ENCODE measurements at regions not wholly inside any gene's neighbourhood (a gene's known extent, or its start where the extent isn't known, plus 50 kb on each side); places are given as distances from the start of the nearest gene placed in this dataset.
"Not testable (repeated sequence)": the region's sequence is repeated elsewhere in the genome, so short reads cannot be mapped to it uniquely, and the experiment has no call there.

DNA sequence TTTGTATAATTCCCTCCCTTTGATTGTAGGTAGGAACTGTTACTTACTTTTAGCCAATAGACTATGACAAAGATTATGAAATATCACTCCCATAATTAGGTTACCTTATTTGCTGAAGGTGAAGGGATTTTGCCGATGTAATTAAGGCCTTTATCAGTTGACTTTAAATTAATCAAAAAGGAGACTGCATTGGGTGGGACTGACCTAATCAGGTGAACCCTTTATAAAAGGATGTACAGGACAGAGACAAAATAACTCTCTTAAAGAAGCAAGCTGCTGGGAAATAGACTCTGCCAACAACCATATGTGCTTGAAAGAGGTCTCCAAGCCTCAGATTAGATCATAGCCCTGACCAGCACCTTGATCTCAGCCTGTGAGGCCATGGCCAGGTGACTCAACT lies 167.6 kb downstream of the SOX3 start:
- DNase-seq: no peak

GRCh38 chrX:140318296-140318695 lies 186.6 kb downstream of the SOX3 start:
- DNase-seq: no peak

- no peak for DNase-seq
Observed at GRCh38 chrX:140317462-140317861, 187.4 kb downstream of the SOX3 start.

DNA sequence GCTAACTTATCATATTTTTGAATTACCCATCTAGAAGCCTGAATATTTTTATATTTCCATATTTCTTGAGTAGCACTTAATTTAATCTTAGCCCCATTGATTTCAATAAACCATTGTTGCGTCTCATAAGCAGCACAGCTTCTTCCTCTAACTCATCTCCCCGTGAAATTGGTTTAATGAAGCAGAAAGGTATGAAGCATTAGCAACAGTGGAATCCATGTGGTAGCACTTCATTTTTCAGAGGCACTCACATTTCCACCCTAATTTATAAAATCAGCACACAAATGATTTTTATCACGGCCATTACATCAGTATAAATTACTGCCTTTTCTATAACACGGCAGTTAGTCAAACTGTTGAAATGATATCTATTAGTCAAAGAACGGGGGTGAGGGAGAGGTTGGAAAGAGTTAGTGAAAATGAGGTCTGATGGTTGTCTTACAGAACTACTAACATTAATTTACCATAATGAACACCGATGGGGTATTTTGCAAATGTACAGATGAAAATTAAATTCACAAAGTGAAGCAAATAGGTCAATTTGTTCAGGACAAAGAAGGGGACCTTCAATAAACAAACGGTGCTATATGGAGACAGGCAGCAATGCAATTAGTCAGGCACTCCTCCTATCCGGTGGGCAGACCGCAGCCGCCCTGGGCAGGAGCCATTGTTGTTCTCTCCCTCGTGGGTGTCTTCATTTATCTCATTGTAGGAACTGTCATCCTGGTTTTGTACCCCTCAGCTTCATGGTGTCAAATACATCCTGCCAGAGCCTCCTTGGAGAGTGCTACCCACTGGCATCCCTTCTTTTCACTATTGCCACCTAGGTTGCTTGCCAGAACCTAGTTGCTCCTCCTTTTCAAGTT lies 205.7 kb downstream of the SOX3 start:
- DNase-seq: no peak

DNA sequence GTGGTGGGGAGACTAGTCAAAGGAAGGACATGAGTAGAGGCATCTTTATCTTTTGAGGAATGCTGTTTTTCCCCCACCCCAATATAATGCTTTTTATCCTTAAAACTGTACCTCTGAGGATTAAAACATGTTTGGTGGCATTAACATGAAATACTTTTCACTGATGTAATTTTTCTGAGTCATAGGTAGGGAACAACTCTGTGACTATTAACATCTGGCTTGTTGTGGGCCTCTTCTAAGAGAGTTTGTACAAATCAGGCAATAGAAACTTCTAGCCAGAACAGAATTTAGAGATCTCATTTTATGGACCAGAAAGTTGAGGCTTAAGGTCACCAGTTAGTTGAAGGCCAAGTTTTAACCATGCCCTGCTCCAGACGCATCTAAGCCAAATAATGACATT lies 207.6 kb downstream of the SOX3 start:
- no peak for DNase-seq

DNA sequence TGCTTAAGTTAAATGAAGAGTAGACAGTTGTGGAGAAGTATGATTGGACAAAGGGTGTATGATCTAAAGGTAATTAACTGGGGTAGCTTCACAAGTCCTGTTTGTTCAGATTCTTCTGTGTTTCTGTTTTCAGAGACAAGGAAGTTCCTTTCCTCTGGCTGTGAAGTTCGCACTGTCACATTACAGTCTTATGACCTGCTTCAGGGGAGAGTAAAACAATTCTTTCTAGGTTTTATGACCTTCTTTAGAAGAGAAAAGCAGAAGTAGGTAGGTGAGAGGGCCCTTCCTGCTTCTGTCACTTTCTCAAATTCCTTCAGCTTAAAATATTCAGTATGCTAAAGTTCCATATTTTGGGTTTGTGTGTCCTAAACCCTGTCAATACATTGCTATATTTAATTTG lies 211.9 kb downstream of the SOX3 start:
- DNase-seq: no peak

DNA sequence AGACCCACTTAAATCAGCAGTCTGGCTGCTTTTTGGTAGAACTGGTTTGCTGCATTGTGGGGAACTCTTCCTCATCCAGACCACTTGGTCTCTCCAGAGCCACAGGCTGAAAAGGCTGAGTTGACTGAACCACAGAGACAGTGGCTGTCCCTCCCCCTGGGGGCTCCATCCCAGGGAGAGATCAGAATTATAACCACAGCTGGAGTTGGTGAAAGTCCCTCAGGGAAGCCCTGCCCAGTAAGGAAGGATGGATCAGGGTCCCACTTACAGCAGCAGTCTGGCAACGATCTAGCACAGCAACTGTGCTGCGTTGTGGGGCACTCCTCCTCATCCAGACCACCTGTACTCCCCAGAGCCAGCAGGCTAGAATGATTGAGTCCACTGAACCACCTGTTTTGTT lies 212.7 kb downstream of the SOX3 start:
- no peak for DNase-seq

DNA sequence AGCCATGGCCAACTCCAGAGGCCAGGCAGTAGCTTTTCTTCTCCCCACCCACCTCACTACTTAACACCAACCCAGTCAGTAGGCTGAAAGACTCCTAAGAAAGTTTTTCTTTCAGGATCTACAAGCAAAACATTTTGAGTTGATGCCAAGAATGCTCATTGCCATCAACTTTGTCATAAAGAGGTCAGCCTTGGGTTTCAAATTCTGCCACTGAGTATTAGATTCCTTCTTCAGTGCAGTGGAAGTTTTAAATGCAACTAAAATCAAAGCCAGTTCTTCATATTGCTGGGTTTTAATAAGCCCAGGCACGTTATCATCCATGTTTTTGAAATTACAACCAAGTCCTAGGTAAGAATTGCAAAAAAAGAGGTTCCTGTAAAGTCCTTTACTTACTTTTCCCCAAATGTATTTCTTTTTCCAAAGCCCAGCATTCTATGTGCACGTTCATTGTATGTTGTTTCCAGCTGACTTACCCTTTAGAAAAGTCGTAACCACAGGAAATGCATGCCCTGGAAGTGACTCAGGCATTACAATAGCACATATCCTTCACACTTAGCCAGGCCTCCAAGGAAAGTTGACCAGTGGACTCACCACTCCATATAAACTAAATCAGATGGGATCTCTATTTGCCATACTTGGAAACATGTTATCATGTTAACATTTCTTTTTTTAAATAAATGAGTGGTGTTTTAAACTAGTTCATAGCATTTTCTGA lies 229.9 kb downstream of the SOX3 start:
- DNase-seq: no peak

DNA sequence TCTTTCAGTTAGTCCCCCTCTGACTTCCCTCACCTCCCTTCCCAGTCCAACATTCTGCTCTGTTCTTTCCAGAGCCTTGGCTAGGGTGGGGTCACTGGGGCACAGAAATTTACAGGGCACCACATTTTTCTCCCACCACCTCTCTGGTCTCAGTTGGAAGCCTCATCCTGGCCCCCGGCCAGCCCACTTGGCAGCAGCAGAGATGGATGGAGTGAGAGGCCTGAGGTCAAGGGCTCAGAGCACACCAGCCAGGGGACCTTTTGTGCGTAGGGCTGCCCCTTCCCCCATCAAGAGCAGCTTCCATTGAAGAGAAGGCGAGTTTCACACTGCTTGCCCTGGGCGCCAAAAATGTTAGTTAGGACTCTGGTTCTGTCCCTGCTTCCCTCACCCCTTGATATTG lies 230.9 kb downstream of the SOX3 start:
- DNase-seq: no peak

DNA sequence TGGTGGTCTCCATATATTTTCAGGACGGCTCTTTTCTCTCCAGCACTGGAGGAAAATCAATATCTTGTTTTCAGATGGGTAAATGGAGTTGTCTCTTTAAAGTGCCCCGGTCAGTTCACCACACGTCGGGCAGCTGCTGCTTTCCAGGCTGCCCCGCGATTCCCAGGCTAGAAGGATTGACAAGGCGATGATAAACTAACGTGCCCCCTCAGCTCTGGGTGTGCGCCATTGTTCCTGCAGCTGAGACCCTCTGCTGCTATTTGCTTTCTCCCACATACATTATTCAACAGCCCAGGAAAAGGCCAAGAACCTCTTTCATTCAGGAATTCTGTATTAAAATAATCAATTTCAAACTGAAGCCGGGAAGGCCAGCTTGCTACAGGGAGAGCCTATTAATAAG lies 254.5 kb downstream of the SOX3 start:
- DNase-seq: no peak

GRCh38 chrX:140249088-140249487 lies 255.8 kb downstream of the SOX3 start:
- DNase-seq: no peak

GRCh38 chrX:140229191-140229590 lies 263.9 kb upstream of the CXorf66 start:
- no peak for DNase-seq

- DNase-seq: not testable (repeated sequence)
Observed at GRCh38 chrX:140226037-140226436, 260.7 kb upstream of the CXorf66 start.

GRCh38 chrX:140215894-140216293 lies 250.6 kb upstream of the CXorf66 start:
- not testable (repeated sequence) for DNase-seq

DNA sequence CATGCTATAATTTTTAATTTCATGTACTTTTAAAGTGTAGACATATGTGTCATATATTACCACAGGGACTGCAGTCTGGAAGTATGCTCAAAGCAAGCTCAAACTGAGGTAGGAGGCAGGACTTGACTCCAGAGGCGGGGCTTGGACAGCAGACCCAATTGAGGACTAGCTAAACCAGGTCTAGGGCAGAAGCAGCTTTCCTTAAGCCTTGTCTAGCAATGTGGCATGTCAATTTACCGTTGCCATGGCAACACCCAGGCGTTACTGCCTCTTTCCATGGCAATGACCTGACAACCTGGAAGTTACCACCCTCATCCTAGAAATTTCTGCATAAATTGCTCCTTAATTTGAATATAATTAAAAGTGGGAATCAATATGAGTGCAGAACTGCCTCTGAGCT lies 249.2 kb upstream of the CXorf66 start:
- not testable (repeated sequence) for DNase-seq

DNA sequence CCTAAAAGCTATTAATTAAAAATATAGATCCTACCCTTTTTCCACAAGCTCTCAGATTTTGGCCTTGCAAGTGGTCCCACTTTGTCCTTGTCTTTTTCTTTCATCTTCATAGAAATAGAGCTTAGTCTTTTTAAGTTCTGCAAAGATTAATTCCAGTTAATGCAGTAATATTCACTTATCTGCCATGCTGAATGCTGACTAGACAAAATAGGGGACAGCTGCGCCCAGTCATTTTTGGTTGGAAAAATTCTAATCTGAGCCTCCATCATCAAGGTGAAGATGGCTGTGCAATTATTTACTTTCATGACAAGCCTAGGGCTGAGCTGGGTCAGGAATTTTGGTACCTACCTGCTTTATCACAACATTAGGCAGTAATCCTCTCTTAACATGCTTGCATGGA lies 241.3 kb upstream of the CXorf66 start:
- no peak for DNase-seq

GRCh38 chrX:140190441-140191108 lies 225.3 kb upstream of the CXorf66 start:
- DNase-seq: no peak

- no peak for DNase-seq
Observed at GRCh38 chrX:140180585-140180984, 215.3 kb upstream of the CXorf66 start.

GRCh38 chrX:140177821-140178220 lies 212.5 kb upstream of the CXorf66 start:
- DNase-seq: no peak

- no peak for DNase-seq
Observed at GRCh38 chrX:140172401-140172800, 207.1 kb upstream of the CXorf66 start.

DNA sequence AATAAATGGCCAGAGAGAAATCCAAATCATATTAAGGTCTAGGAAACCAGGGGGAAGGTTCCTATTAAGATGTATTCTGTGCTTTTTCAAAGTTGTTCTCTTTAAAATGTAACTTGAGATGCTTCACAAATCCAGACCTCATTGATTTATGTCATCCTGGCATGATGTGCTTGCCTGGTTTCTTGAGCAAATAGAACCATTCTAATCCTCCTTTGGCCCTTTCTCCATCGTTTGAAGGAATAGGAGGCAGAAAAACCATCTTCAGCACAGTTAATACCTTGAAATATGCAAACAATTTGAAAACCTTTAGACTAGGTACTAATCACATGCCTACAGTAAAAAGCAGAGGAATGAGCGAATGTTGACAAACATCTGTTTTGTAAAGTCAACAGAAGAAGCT lies 202.2 kb upstream of the CXorf66 start:
- DNase-seq: no peak

DNA sequence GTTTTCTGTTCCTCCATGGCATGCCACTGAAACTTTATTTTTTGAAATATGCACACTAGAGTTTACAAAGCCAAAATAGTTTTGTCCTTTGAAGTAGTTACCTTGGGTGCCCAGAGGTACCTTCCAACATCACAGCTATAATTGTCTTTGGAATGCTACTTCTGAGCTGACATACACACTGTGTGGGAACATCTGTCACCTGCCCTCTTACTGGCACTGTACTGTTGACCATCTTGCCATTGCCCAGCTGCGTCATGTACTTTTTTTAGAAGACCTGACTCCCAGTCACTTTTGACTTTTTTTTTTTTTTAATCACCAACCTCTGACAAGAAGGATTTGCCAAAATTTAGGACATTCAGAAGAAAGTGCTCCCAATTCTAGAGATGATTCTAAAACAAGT lies 200.5 kb upstream of the CXorf66 start:
- no peak for DNase-seq

DNA sequence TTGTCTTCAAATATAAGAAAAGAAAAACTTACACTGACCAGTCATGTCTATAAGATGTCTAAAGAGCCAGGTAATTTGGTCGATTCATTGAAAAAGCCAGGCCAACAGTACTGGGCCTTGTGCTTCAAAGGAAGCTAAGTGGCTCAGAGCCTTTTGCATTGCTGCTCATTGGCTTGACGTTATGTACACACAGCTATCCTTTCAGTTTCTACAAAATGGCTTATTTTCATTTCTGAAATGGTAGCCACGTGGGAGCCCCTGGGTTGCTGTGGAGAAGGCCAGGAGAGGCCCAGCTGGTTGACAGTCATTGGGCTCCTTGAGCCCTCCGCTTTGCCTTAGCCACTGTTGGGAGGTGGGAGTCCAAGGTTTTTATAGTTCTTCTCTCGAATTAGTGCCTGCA lies 199.1 kb upstream of the CXorf66 start:
- no peak for DNase-seq

Measured in CD4-positive, alpha-beta T cell treated with Interleukin-17A for 4 hours (primary cell).